HEK293 (cell line): ENCODE measurements at regions not wholly inside any gene's neighbourhood (a gene's known extent, or its start where the extent isn't known, plus 50 kb on each side); places are given as distances from the start of the nearest gene placed in this dataset.
"Not testable (repeated sequence)": the region's sequence is repeated elsewhere in the genome, so short reads cannot be mapped to it uniquely, and the experiment has no call there.

Experiments
- CTCF ChIA-PET: fragments of 350-600 bp; formaldehyde crosslinking; extraction: SDS; loops from one replicate; lab custom pipeline; 2021; ENCODE audit warnings: antibody characterized with exemption; lab: Yijun Ruan, JAX
- POLR2A ChIA-PET: fragments of 300-600 bp; formaldehyde crosslinking; extraction: SDS; loops from one replicate; lab custom pipeline; 2020; ENCODE audit warnings: antibody characterized with exemption, inconsistent platforms; lab: Yijun Ruan, JAX
- H3K27ac ChIP-seq: fragments of 200-500 bp; sonication (Bioruptor generic); 2 replicates; pipeline ENCODE4 v1.5.1; 2014; ENCODE audit warnings: low read depth, low read length, control low read depth, inconsistent platforms; ENCODE audit errors: extremely low read depth
- H3K36me3 ChIP-seq, 2 experiments: fragments of 200-500 bp in 1 of 2; sonication (Bioruptor generic) in 1 of 2; 1 replicate in 1 of 2; 2 replicates in 1 of 2; pipeline ENCODE4 v1.5.1; 2014 to 2017; ENCODE audit warnings: inconsistent platforms in 2 of 2, low read length in 2 of 2; ENCODE audit not compliant: control insufficient read depth in 2 of 2, insufficient read depth in 1 of 2
- H3K4me1 ChIP-seq: fragments of 200-500 bp; sonication (Bioruptor generic); 2 replicates; pipeline ENCODE4 v1.5.1; 2014; ENCODE audit warnings: mild to moderate bottlenecking, low read length, inconsistent platforms; ENCODE audit not compliant: control insufficient read depth, insufficient read depth
- H3K4me3 ChIP-seq: 2 replicates; pipeline ENCODE4 v1.5.1; 2011; ENCODE audit warnings: low read depth, mild to moderate bottlenecking, control low read depth, low read length, moderate library complexity
- H3K9me3 ChIP-seq: fragments of 200-500 bp; sonication (Bioruptor generic); 2 replicates; pipeline ENCODE4 v1.5.1; 2014; ENCODE audit warnings: low read depth, low read length, inconsistent platforms; ENCODE audit not compliant: control insufficient read depth, insufficient read depth
- INSM2 ChIP-seq: fragments of 450-650 bp; formaldehyde crosslinking; IDR thresholded peaks from 2 replicates; pipeline ENCODE4 v1.5.1; 2016; ENCODE audit warnings: missing biosample characterization, missing genetic modification characterization
- KLF7 ChIP-seq: fragments of 450-650 bp; formaldehyde crosslinking; IDR thresholded peaks from 2 replicates; pipeline ENCODE4 v1.5.1; 2016; ENCODE audit warnings: missing biosample characterization, missing genetic modification characterization, borderline replicate concordance
- RBAK ChIP-seq: fragments of 450-650 bp; formaldehyde crosslinking; IDR thresholded peaks from 2 replicates; pipeline ENCODE4 v1.5.1; 2016; ENCODE audit warnings: missing biosample characterization, missing genetic modification characterization
- ZBTB1 ChIP-seq: fragments of 450-650 bp; formaldehyde crosslinking; IDR thresholded peaks from 2 replicates; pipeline ENCODE4 v1.5.1; 2016; ENCODE audit warnings: missing biosample characterization, missing genetic modification characterization
- ZFP3 ChIP-seq: fragments of 450-650 bp; formaldehyde crosslinking; IDR thresholded peaks from 2 replicates; pipeline ENCODE4 v1.5.1; 2016; ENCODE audit warnings: low read depth, missing biosample characterization, missing genetic modification characterization
- ZNF133 ChIP-seq: fragments of 450-650 bp; formaldehyde crosslinking; IDR thresholded peaks from 2 replicates; pipeline ENCODE4 v1.5.1; 2016; ENCODE audit warnings: missing biosample characterization, missing genetic modification characterization
- ZNF155 ChIP-seq: fragments of 450-650 bp; formaldehyde crosslinking; IDR thresholded peaks from 2 replicates; pipeline ENCODE4 v1.5.1; 2016; ENCODE audit warnings: missing biosample characterization, missing genetic modification characterization
- ZNF157 ChIP-seq: fragments of 450-650 bp; formaldehyde crosslinking; IDR thresholded peaks from 2 replicates; pipeline ENCODE4 v1.5.1; 2016; ENCODE audit warnings: missing biosample characterization, missing genetic modification characterization
- ZNF324 ChIP-seq: fragments of 450-650 bp; formaldehyde crosslinking; IDR thresholded peaks from 2 replicates; pipeline ENCODE4 v1.5.1; 2016; ENCODE audit warnings: missing biosample characterization, missing genetic modification characterization
- ZNF362 ChIP-seq: fragments of 450-650 bp; formaldehyde crosslinking; IDR thresholded peaks from 2 replicates; pipeline ENCODE4 v1.5.1; 2016; ENCODE audit warnings: missing biosample characterization, missing genetic modification characterization
- ZNF37A ChIP-seq: fragments of 450-650 bp; IDR thresholded peaks from 2 replicates; pipeline ENCODE4 v1.5.1; 2018; ENCODE audit warnings: missing biosample characterization, missing genetic modification characterization
- ZNF398 ChIP-seq: fragments of 450-650 bp; formaldehyde crosslinking; IDR thresholded peaks from 2 replicates; pipeline ENCODE4 v1.5.1; 2017; ENCODE audit warnings: missing biosample characterization, missing genetic modification characterization
- ZNF433 ChIP-seq: fragments of 450-650 bp; formaldehyde crosslinking; IDR thresholded peaks from 2 replicates; pipeline ENCODE4 v1.5.1; 2016; ENCODE audit warnings: missing biosample characterization, missing genetic modification characterization, low read depth
- ZNF501 ChIP-seq: fragments of 450-650 bp; formaldehyde crosslinking; IDR thresholded peaks from 2 replicates; pipeline ENCODE4 v1.5.1; 2016; ENCODE audit warnings: missing biosample characterization, missing genetic modification characterization
- ZNF529 ChIP-seq: fragments of 450-650 bp; formaldehyde crosslinking; IDR thresholded peaks from 2 replicates; pipeline ENCODE4 v1.5.1; 2017; ENCODE audit warnings: missing genetic modification characterization, missing biosample characterization; ENCODE audit not compliant: insufficient replicate concordance
- ZNF544 ChIP-seq: fragments of 450-650 bp; formaldehyde crosslinking; IDR thresholded peaks from 2 replicates; pipeline ENCODE4 v1.5.0; 2017; ENCODE audit warnings: missing biosample characterization, missing genetic modification characterization
- ZNF585B ChIP-seq: fragments of 450-650 bp; formaldehyde crosslinking; IDR thresholded peaks from 2 replicates; pipeline ENCODE4 v1.5.1; 2016; ENCODE audit warnings: missing biosample characterization, missing genetic modification characterization
- ZNF623 ChIP-seq: fragments of 450-650 bp; formaldehyde crosslinking; IDR thresholded peaks from 2 replicates; pipeline ENCODE4 v1.5.1; 2016; ENCODE audit warnings: missing biosample characterization, missing genetic modification characterization
- ZNF660 ChIP-seq: fragments of 450-650 bp; IDR thresholded peaks from 2 replicates; pipeline ENCODE4 v1.5.1; 2018; ENCODE audit warnings: missing biosample characterization, mild to moderate bottlenecking, missing genetic modification characterization
- ZNF837 ChIP-seq: fragments of 450-650 bp; formaldehyde crosslinking; IDR thresholded peaks from 2 replicates; pipeline ENCODE4 v1.5.1; 2016; ENCODE audit warnings: missing biosample characterization, missing genetic modification characterization
- ZSCAN30 ChIP-seq: fragments of 450-650 bp; IDR thresholded peaks from 2 replicates; pipeline ENCODE4 v1.5.1; 2018; ENCODE audit warnings: missing biosample characterization, mild to moderate bottlenecking, missing genetic modification characterization, moderate library complexity
- TF ChIP-seq, protein P1 (sequence below): fragments of 450-650 bp; formaldehyde crosslinking; IDR thresholded peaks from 2 replicates; pipeline ENCODE4 v1.5.1; 2016; ENCODE audit warnings: missing biosample characterization, missing genetic modification characterization

- TF ChIP-seq ZNF155 (tag by site-specific recombination) (no peak), ZBTB1 (tag by site-specific recombination) (no peak), ZNF398 (tag by site-specific recombination) (no peak), ZNF133 (tag by site-specific recombination) (no peak), ZFP3 (tag by site-specific recombination) (no peak), ZNF362 (tag by site-specific recombination) (no peak)
- CTCF ChIA-PET: no interaction called here
- POLR2A ChIA-PET: no interaction called here
- no peak overlapping the region for H3K4me3 ChIP-seq
- no peak overlapping the region for H3K27ac ChIP-seq
- no peaks in the 10 kb centered on the region for H3K9me3 ChIP-seq
- H3K36me3 ChIP-seq: no peaks in the 10 kb centered on the region
- H3K4me1 ChIP-seq: no peaks in the 10 kb centered on the region
These were observed 1298.0 kb upstream of the RAG2 start for GRCh38 chr11:37896016-37896415.

DNA sequence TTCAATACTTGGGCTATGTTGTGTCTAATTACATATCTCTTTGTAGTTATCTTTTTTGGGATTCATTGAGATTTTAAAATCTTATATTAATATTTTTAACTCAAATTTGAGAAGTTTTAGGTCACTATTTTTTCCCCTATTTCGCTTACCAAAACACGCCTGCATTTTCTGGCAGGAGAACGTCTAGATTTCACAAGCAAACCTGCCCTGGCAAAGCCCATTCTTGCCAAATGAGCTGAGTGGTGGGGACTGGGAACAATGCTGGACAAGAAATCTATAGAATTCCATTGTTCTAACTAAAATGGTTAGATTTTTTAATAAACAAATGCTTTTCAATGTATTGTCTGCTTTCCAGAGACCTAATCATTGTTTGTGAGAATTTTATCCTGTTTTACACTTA lies 1283.7 kb upstream of the RAG2 start:
- Histone ChIP-seq H3K9me3 (no peaks in the 10 kb centered on the region), H3K4me3 (no peak overlapping the region), H3K27ac (no peak overlapping the region), H3K4me1 (no peaks in the 10 kb centered on the region), H3K36me3 (no peaks in the 10 kb centered on the region)
- ChIA-PET POLR2A (no interaction called here), CTCF (no interaction called here)
- no peak for TF ChIP-seq ZNF324 (tag by site-specific recombination)
- TF ChIP-seq, protein P1, sequence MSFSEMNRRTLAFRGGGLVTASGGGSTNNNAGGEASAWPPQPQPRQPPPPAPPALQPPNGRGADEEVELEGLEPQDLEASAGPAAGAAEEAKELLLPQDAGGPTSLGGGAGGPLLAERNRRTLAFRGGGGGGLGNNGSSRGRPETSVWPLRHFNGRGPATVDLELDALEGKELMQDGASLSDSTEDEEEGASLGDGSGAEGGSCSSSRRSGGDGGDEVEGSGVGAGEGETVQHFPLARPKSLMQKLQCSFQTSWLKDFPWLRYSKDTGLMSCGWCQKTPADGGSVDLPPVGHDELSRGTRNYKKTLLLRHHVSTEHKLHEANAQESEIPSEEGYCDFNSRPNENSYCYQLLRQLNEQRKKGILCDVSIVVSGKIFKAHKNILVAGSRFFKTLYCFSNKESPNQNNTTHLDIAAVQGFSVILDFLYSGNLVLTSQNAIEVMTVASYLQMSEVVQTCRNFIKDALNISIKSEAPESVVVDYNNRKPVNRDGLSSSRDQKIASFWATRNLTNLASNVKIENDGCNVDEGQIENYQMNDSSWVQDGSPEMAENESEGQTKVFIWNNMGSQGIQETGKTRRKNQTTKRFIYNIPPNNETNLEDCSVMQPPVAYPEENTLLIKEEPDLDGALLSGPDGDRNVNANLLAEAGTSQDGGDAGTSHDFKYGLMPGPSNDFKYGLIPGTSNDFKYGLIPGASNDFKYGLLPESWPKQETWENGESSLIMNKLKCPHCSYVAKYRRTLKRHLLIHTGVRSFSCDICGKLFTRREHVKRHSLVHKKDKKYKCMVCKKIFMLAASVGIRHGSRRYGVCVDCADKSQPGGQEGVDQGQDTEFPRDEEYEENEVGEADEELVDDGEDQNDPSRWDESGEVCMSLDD: no peak
- no peak for TF ChIP-seq ZNF837 (tag by site-specific recombination)
- TF ChIP-seq ZNF433 (tag by site-specific recombination): no peak
- no peak for TF ChIP-seq ZNF529 (tag by site-specific recombination)
- no peak for TF ChIP-seq ZNF501
- no peak for TF ChIP-seq ZNF623 (tag by site-specific recombination)
- no peak for TF ChIP-seq ZNF544 (tag by site-specific recombination)
- TF ChIP-seq ZNF660 (tag by site-specific recombination): no peak
- TF ChIP-seq ZNF37A: no peak
- no peak for TF ChIP-seq ZSCAN30 (tag by site-specific recombination)

DNA sequence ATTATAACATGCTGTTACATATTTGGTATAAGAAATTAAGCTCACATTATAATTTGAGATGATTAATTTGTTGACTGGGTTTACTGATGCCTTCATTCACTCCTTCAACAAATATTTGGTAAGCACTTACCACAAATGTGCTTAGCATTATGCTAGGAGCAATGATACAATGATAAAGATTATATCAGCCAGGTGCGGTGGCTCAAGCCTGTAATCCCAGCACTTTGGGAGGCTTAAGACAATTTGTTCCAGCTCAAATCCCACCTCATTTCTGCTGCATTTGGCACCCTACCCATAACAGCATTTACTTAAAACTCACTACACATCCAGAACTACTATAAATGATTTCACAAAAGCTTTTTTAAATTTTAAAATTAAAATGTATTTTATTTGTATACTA lies 1263.6 kb upstream of the RAG2 start:
- TF ChIP-seq ZNF585B (tag by site-specific recombination) (no peak), RBAK (tag by site-specific recombination) (no peak), KLF7 (no peak), INSM2 (tag by site-specific recombination) (no peak), ZNF157 (tag by site-specific recombination) (no peak)
- ChIA-PET CTCF (no interaction called here), POLR2A (no interaction called here)
- Histone ChIP-seq H3K9me3 (no peaks in the 10 kb centered on the region), H3K36me3 (no peaks in the 10 kb centered on the region), H3K4me1 (no peaks in the 10 kb centered on the region), H3K4me3 (no peak overlapping the region), H3K27ac (no peak overlapping the region)

GRCh38 chr11:37858806-37859537 lies 1260.9 kb upstream of the RAG2 start:
- H3K9me3 ChIP-seq, H3K27ac ChIP-seq, H3K4me3 ChIP-seq, H3K4me1 ChIP-seq, POLR2A ChIA-PET, H3K36me3 ChIP-seq: not testable (repeated sequence)
- CTCF ChIA-PET: interaction anchor here (0.7 to 1.0 kb wide), 3 partner anchors 9 to 167 kb away, joined by 3 to 4 read pairs (median 3); no protein-coding TSS in a partner anchor
